ENCODE measurements at regions not wholly inside any gene's neighbourhood (a gene's known extent, or its start where the extent isn't known, plus 50 kb on each side); places are given as distances from the start of the nearest gene placed in this dataset.

GRCh38 chr9:126127591-126127990, 199.0 kb upstream of the MVB12B start:
- in situ Hi-C loops (cut with MboI) = no loop called here
- BruUV-seq (replicated peaks) = no TSS peak
- CTCF ChIA-PET = no interaction called here
- intact Hi-C loops (cut with micrococcal nuclease; ENCODE audit: unreplicated experiment) = no loop called here
- H3K4me1 ChIP-seq (ENCODE audit: control insufficient read depth, insufficient read depth, low read length) = no peaks in the 10 kb centered on the region
- RAD21 ChIA-PET (ENCODE audit: unreplicated experiment) = no interaction called here
- SMC1A ChIA-PET (ENCODE audit: uncharacterized antibody, unreplicated experiment) = no interaction called here
- H4K20me1 ChIP-seq (ENCODE audit: control insufficient read depth, insufficient read depth) = no peaks in the 10 kb centered on the region
- no peaks in the 10 kb centered on the region; a peak in 1 of 4 replicates for H3K27me3 ChIP-seq (replicated peaks in 1 of 2; ENCODE audit: control insufficient read depth in 2 of 2, insufficient read depth in 2 of 2, low read length in 1 of 2)
- 23% methylated on average over 5 of the region's 5 CpGs for WGBS (ENCODE audit: insufficient coverage, insufficient replicate concordance, low lambda C conversion rate, missing lambda C conversion rate)
- H3K79me2 ChIP-seq (ENCODE audit: control insufficient read depth, insufficient read depth, low read length) = no peaks in the 10 kb centered on the region
- POLR2A ChIA-PET = no interaction called here
- no peaks in the 10 kb centered on the region for H3K9me3 ChIP-seq (replicated peaks; ENCODE audit: control insufficient read depth, insufficient read depth, low read length)
- no peak overlapping the region for H3K4me2 ChIP-seq (ENCODE audit: control insufficient read depth, insufficient read depth)
- DNase-seq (ENCODE audit: low read depth, low spot score) (no peak), FAIRE-seq (no peak), ATAC-seq (no peak)
- H3K9ac ChIP-seq (ENCODE audit: control insufficient read depth, insufficient read depth, low read length) = no peak overlapping the region
- H3K36me3 ChIP-seq (ENCODE audit: control insufficient read depth in 2 of 2, insufficient read depth in 2 of 2, low read length in 1 of 2) = no peaks in the 10 kb centered on the region
- no peak for TF ChIP-seq SREBF2 (IDR thresholded peaks at IDR 0.05; ENCODE audit: low read length)
- no peak overlapping the region for H2AFZ ChIP-seq (ENCODE audit: control insufficient read depth, low read depth, low read length)
- H3K27ac ChIP-seq (ENCODE audit: control insufficient read depth, insufficient read depth) = no peak overlapping the region
- no peak overlapping the region for H3K4me3 ChIP-seq

DNA sequence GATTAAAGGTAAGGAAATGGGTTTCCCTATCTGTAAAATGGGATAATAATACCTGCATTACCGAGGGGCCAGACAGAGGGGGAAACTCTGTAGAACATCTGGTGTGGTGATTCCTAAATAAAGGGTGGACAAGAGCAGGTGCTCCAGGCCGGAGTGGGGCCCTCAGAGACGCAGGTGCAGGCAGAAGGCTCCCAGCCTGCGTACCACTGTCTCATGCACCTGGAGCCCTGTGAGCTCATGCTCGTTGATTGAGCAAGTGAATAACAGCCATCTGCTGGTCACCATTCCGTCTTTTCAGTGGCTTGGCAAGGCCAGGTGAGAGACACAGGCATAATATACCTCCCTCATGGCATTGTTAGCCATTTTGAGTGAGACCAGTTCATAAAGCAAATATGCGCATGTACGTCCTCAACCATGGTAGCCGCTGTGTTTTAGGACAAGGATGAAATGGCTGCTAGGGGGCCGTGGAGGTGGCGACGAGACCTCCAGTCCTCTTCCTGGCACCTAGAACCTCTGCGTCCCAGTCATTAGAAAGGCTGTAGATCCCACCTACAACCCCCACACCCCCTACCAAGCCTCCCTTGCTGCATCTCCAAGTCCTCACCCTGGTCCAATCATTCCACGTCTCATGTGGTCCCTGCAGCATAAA, 198.0 kb upstream of the MVB12B start:
- ChIA-PET RAD21 (ENCODE audit: unreplicated experiment) (no interaction called here), SMC1A (ENCODE audit: uncharacterized antibody, unreplicated experiment) (interaction anchor here (0.7 kb wide), 1 partner anchor 1215 kb away, joined by 3 read pairs; no protein-coding TSS in a partner anchor), CTCF (no interaction called here), POLR2A (no interaction called here)
- Histone ChIP-seq H3K4me2 (ENCODE audit: control insufficient read depth, insufficient read depth) (no peak overlapping the region), H3K9ac (ENCODE audit: control insufficient read depth, insufficient read depth, low read length) (no peak overlapping the region), H3K27ac (ENCODE audit: control insufficient read depth, insufficient read depth) (no peak overlapping the region), H3K4me3 (no peak overlapping the region), H3K27me3 (replicated peaks in 1 of 2; ENCODE audit: control insufficient read depth in 2 of 2, insufficient read depth in 2 of 2, low read length in 1 of 2) (no peaks in the 10 kb centered on the region; a peak in 1 of 4 replicates), H3K79me2 (ENCODE audit: control insufficient read depth, insufficient read depth, low read length) (no peaks in the 10 kb centered on the region), H3K9me3 (replicated peaks; ENCODE audit: control insufficient read depth, insufficient read depth, low read length) (no peaks in the 10 kb centered on the region; the same call in 2 of the 3 replicates), H4K20me1 (ENCODE audit: control insufficient read depth, insufficient read depth) (no peaks in the 10 kb centered on the region), H3K36me3 (ENCODE audit: control insufficient read depth in 2 of 2, insufficient read depth in 2 of 2, low read length in 1 of 2) (no peaks in the 10 kb centered on the region), H2AFZ (ENCODE audit: control insufficient read depth, low read depth, low read length) (no peak overlapping the region), H3K4me1 (ENCODE audit: control insufficient read depth, insufficient read depth, low read length) (no peaks in the 10 kb centered on the region)
- WGBS (ENCODE audit: insufficient coverage, insufficient replicate concordance, low lambda C conversion rate, missing lambda C conversion rate) = 30% methylated on average over 14 of the region's 14 CpGs
- no peak for ATAC-seq
- in situ Hi-C loops (cut with MboI) = no loop called here
- BruUV-seq (replicated peaks) = no TSS peak
- no peak for FAIRE-seq
- intact Hi-C loops (cut with micrococcal nuclease; ENCODE audit: unreplicated experiment) = no loop called here
- DNase-seq (ENCODE audit: low read depth, low spot score) = no peak
- TF ChIP-seq NR2F1 (conservative IDR thresholded peaks at IDR 0.05) = no peak
- no peak for TF ChIP-seq HDAC6 (IDR thresholded peaks at IDR 0.05; ENCODE audit: unreplicated experiment)
- TF ChIP-seq CHD1 (IDR thresholded peaks at IDR 0.05; ENCODE audit: low read depth, low read length) = no peak
- no peak for TF ChIP-seq CBX5 (IDR thresholded peaks at IDR 0.05; ENCODE audit: low read depth)
- no peak for TF ChIP-seq POLR2AphosphoS2 (IDR thresholded peaks at IDR 0.05; ENCODE audit: low read depth, low read length)
- no peak for TF ChIP-seq ZNF622 (IDR thresholded peaks at IDR 0.05)
- TF ChIP-seq RBBP5 (conservative IDR thresholded peaks at IDR 0.05) = no peak
- no peak for TF ChIP-seq ZZZ3 (IDR thresholded peaks at IDR 0.05; ENCODE audit: control insufficient read depth, insufficient read length, low read depth)
- no peak for TF ChIP-seq TARDBP (IDR thresholded peaks at IDR 0.05; ENCODE audit: borderline replicate concordance)
- TF ChIP-seq, protein P1, sequence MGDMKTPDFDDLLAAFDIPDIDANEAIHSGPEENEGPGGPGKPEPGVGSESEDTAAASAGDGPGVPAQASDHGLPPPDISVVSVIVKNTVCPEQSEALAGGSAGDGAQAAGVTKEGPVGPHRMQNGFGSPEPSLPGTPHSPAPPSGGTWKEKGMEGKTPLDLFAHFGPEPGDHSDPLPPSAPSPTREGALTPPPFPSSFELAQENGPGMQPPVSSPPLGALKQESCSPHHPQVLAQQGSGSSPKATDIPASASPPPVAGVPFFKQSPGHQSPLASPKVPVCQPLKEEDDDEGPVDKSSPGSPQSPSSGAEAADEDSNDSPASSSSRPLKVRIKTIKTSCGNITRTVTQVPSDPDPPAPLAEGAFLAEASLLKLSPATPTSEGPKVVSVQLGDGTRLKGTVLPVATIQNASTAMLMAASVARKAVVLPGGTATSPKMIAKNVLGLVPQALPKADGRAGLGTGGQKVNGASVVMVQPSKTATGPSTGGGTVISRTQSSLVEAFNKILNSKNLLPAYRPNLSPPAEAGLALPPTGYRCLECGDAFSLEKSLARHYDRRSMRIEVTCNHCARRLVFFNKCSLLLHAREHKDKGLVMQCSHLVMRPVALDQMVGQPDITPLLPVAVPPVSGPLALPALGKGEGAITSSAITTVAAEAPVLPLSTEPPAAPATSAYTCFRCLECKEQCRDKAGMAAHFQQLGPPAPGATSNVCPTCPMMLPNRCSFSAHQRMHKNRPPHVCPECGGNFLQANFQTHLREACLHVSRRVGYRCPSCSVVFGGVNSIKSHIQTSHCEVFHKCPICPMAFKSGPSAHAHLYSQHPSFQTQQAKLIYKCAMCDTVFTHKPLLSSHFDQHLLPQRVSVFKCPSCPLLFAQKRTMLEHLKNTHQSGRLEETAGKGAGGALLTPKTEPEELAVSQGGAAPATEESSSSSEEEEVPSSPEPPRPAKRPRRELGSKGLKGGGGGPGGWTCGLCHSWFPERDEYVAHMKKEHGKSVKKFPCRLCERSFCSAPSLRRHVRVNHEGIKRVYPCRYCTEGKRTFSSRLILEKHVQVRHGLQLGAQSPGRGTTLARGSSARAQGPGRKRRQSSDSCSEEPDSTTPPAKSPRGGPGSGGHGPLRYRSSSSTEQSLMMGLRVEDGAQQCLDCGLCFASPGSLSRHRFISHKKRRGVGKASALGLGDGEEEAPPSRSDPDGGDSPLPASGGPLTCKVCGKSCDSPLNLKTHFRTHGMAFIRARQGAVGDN (IDR thresholded peaks at IDR 0.05) = no peak
- TF ChIP-seq, protein P2, sequence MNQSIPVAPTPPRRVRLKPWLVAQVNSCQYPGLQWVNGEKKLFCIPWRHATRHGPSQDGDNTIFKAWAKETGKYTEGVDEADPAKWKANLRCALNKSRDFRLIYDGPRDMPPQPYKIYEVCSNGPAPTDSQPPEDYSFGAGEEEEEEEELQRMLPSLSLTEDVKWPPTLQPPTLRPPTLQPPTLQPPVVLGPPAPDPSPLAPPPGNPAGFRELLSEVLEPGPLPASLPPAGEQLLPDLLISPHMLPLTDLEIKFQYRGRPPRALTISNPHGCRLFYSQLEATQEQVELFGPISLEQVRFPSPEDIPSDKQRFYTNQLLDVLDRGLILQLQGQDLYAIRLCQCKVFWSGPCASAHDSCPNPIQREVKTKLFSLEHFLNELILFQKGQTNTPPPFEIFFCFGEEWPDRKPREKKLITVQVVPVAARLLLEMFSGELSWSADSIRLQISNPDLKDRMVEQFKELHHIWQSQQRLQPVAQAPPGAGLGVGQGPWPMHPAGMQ (IDR thresholded peaks at IDR 0.05; ENCODE audit: borderline replicate concordance) = no peak
- no peak for TF ChIP-seq ZBED1 (IDR thresholded peaks at IDR 0.05; ENCODE audit: borderline replicate concordance)
- TF ChIP-seq FOS (IDR thresholded peaks at IDR 0.05; ENCODE audit: borderline replicate concordance, extremely low read depth, insufficient read length) = no peak

Measured in GM12878 (cell line).